GM19463 (cell line): ENCODE measurements at regions not wholly inside any gene's neighbourhood (a gene's known extent, or its start where the extent isn't known, plus 50 kb on each side); places are given as distances from the start of the nearest gene placed in this dataset.

Source experiments
- ATAC-seq: cut with Tn5 transposase; IDR thresholded peaks from one replicate; pipeline ENCODE4 v1.9.1; 2021; ENCODE audit warnings: mild to moderate bottlenecking, moderate library complexity; ENCODE audit not compliant: unreplicated experiment

DNA sequence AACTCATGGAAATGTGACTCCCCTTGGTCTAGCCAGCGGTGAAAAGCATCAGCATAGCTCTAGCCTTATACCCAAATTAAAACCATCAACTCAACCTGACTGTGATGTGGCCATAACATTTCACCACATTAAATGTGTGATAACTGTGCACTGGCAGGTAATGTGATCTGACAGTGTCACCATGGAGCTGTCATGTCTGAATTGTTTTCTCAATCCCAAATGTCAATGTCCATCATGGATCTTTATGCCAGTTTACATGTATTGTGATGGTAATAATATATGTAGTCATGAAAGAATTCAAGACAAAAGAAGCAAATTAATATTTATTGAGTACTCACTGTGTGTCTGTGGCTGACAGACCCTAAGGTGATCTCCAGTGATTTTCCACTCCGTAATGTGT, 213.4 kb upstream of the EOMES start:
- ATAC-seq: no peak

DNA sequence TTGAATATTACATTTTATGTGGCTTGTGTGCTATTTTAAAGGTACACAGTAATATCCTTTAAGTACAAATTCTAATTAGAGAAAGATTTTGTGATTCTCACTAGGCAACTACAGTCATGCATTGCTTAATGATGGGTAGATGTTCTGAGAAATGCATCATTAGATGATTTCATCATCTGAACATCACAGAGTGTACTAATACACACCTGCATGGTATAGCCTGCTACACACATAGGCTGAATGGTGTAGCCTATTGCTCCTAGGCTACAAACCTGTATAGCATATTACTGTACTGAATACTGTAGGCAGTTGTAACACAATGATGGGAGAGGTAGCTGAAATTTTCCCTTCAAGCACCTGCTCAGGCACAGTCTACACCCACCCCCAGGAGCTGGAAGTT, 217.4 kb upstream of the EOMES start:
- no peak for ATAC-seq

DNA sequence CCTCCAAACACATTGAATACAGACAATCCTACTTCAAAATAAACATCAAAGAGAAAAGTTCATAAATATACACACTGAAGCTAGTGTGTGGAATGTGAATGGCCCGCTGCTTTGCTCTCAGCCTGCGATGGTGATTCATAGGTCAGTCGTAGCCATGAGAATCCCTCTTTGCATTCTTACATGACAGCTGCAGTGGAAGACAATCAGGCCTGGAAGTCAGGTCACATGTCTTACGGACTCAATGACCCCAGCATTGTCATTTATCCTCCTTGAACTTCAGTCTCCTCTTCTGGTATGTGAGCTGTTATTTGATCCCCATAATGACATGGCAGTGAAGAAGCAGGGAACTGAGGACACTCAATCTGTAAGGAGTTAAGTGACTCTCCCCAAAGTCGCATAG, 217.8 kb upstream of the EOMES start:
- no peak for ATAC-seq

- ATAC-seq: no peak
Measured at GRCh38 chr3:27943106-27943505, 221.0 kb upstream of the EOMES start.

DNA sequence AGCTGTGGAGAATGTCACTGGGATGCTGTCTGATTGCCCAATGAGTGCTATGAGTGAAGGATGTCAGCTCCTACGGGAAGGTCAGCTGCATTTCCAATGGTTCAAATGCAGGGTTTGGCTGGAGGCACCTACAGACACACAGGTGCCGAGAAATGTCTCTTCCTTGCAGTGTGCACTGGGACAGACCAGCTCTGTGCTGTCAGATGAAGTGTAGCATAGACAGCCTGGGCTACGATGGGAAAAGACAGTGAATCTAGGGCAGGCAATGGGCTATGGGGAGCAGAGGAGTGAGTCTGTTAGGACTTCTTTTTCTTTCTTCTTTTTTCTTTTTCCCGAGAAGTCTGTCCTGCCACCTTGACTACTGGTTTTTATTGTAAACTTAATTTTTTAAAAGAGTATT, 223.1 kb upstream of the EOMES start:
- ATAC-seq: no peak

- no peak for ATAC-seq
Measured at GRCh38 chr3:27960133-27960532, 238.0 kb upstream of the EOMES start.

DNA sequence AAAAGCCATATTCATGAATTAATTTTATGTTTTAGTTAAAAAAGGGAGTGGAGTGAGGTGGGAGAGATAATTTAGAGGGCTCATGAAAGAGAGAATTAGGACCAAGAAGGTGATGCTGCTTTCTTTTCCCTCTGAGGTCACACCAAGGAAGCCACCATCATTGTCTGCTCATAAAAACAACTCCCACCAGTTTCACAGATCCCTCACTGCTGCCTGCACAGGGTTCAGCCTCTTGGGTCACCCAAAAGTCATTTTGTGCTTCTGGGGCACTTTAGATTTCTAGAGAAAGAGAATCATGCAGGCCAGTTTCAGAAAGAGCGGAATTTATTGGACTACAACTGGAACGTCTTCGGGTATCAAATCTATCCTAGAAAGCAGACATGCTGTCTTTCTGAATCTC, 241.4 kb upstream of the EOMES start:
- ATAC-seq: no peak

- ATAC-seq: no peak
Measured at GRCh38 chr3:27971600-27971999, 249.5 kb upstream of the EOMES start.

DNA sequence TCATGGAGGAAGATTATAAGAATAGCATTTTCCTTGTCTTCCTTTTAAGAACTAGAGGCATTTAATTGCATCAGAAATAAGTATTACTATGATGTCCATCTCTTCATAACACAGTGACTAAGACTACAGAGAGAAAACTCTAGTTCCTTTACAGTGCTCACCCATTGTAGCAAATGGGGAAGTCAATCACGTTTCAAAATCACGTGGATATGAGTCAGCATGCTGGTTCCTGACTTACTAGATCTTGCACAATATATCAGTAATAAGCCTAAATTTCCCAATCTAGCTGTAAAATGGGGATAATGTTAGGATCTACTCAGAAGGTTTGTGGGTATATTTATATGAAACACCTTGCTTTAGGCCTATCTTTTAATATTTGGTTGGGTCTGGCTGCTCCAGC, 254.8 kb upstream of the EOMES start:
- no peak for ATAC-seq

GRCh38 chr3:27978440-27978839, 256.3 kb upstream of the EOMES start:
- ATAC-seq: no peak

DNA sequence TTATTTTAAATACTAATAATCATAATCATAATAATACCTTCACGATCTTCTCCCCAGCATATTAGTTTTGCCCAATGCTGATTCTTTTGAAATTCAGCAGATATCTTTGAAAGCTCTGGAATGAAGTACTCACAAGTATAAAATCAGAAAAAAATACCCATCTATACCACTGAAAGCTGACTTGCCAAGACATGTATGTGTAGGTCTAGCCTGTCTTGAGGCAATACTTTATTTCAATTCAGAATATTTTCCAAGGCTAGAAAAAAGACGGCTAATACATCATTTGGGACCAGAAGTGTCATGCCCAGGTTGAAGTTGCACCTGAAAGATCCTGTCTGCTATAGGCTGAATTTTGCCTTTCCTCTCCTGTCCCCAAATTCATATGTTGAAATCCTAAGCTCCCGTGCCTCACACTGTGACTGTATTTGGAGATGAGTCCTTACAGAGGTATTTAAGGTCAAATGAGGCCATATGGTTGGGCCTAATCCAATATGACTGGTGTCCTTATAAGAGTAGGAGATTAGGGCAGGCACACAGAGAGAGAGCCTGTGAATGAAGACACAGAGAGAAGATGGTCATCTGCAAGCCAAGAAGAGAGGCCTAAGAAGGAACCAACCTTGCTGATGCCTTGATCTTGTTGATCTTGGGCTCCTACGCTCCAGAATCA, 255.9 kb upstream of the CMC1 start:
- ATAC-seq: no peak

DNA sequence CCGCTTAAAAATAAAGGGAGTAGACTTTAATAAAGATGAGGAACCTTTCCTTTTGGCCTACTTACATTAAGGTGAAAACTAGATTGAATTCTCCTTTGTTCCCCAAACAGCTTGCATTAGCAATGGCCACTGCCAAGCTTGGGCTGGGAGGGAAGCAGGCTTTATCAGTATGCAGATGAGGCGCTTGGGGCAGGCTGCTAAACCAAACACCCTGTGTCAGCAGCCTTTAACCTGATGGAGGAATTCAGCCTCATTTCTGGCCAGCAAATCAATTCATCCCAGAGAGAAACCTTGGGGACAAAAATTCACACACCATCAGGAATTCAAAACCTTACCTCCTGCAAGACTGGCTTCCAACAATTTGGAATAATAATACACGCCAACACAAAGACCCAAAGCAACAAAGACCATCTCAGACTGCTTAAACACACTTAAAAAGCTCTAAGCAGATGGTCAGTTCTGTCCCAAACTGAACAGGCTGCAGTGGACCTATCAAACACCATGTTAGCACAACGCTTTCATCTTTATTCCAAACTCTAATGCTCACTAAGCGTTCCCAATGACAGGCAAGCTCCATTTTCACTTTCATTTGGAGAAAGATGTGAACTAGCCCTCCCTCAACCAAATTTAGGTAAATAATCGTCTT, 255.1 kb upstream of the CMC1 start:
- ATAC-seq: no peak

GRCh38 chr3:27990324-27990723, 251.1 kb upstream of the CMC1 start:
- no peak for ATAC-seq

GRCh38 chr3:27990837-27991236, 250.6 kb upstream of the CMC1 start:
- no peak for ATAC-seq

GRCh38 chr3:27993051-27993450, 248.4 kb upstream of the CMC1 start:
- ATAC-seq: no peak

DNA sequence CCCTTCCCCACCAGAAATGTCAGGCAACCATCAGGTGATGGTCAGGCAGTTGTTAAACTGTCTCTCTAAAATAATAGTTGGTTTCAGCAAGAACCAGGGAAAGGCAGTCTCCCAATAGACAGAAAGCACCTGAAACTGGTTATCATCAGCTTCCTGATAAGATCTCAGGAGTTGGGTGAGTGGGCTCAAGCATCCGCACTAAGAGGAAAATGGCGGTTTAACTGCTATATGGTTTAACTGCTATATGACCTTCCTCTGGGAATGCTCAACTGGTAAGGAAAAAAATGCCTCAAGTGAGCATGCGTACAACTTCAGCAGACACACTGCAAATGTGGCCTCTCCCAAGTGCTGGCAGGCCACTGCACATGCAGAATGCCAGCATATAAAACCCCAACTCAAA, 240.8 kb upstream of the CMC1 start:
- ATAC-seq: no peak

DNA sequence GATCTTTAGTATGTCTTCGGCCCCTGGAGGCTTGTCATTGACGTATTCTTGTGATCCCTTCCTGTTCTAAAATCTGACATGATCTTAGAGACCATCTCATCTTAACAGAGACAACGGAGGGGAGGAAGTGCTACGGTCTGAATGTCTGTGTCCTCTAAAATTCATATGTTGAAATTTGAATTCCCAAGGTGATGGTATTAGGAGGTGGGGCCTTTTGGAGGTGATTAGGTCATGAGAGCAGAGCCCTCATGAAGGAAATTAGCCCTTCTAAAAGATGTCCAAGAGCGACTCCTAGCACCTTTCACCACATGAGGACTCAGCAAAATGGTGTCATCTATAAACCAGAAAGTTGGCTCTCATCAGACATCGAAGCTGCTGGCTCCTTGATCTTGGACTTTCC, 233.2 kb upstream of the CMC1 start:
- no peak for ATAC-seq

- ATAC-seq: no peak
Measured at GRCh38 chr3:28012830-28013229, 228.6 kb upstream of the CMC1 start.

- ATAC-seq: peak; percentile 59
Measured at GRCh38 chr3:28013864-28014473, 227.4 kb upstream of the CMC1 start.

- no peak for ATAC-seq
Measured at GRCh38 chr3:28018925-28019718, 222.3 kb upstream of the CMC1 start.

GRCh38 chr3:28019740-28020139, 221.7 kb upstream of the CMC1 start:
- ATAC-seq: no peak

DNA sequence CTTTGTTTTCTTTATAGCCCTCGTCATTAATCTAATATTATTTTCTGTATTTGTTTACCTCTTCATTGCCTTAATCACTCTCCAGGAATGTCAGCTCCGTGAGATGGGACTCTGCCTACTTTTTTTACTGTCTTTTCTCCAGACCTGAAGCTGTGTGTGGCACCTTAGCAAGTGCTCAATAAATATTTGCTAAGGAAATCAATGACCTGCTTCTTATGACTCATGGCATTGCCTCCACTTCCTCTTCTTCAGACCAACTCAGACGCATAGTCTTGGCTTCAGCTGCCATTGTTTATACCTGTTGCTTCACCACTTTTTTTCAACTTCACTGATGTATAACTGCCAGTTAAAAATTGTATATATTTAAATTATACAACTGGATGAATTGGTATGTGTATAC, 218.5 kb upstream of the CMC1 start:
- no peak for ATAC-seq
